OCI-LY3 (cell line): ENCODE measurements at regions not wholly inside any gene's neighbourhood (a gene's known extent, or its start where the extent isn't known, plus 50 kb on each side); places are given as distances from the start of the nearest gene placed in this dataset.

Experiments
- CTCF ChIP-seq: fragments of 200-600, 300-600 bp; sonication (generic); IDR thresholded peaks from 2 replicates; pipeline ENCODE4 v1.5.1; 2014; ENCODE audit warnings: antibody characterized with exemption, low read length, low read depth
- EZH2phosphoT487 ChIP-seq: fragments of 200-600 bp; shearing (Covaris generic); IDR thresholded peaks from 2 replicates; pipeline ENCODE4 v1.6.1; 2018; ENCODE audit warnings: antibody characterized with exemption, mixed run types, low read depth

- no peak for TF ChIP-seq CTCF
- TF ChIP-seq EZH2phosphoT487: no peak
Observed at GRCh38 chr18:69138088-69138487, 262.6 kb upstream of the DOK6 start.
